Activated CD4-positive, alpha-beta T cell treated with anti-CD3 and anti-CD28 coated beads for 4 hours (primary cell): ENCODE measurements at regions not wholly inside any gene's neighbourhood (a gene's known extent, or its start where the extent isn't known, plus 50 kb on each side); places are given as distances from the start of the nearest gene placed in this dataset.
"Not testable (repeated sequence)": the region's sequence is repeated elsewhere in the genome, so short reads cannot be mapped to it uniquely, and the experiment has no call there.

ENCODE experiments used
- DNase-seq, 2 donors: peaks; one replicate each; pipeline ENCODE4 v3.0.0-alpha.2; 2020

DNA sequence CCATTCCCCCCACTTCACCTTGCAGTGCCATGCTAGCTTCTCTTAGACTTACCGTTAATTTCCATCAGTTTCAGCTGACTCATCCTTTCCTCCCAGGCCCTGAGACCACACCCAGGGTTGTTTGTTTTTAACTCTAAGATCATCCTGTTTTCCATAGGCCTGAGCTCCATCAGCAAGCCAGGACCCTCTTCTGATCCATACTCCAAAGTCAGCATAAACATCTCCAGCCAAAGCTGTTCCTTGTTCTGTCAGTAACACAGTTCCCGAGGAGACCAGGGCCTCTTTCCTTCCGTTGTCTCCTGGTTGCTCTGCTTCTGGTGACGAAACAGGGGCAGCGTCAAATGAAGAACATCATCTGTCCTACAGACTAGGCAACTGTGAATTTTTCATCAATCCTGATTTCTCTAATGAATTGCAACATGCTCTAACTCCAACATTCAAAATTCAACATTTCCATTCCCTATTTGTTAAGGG is 83.8 kb upstream of the HNF1B start:
- no peak for DNase-seq

DNA sequence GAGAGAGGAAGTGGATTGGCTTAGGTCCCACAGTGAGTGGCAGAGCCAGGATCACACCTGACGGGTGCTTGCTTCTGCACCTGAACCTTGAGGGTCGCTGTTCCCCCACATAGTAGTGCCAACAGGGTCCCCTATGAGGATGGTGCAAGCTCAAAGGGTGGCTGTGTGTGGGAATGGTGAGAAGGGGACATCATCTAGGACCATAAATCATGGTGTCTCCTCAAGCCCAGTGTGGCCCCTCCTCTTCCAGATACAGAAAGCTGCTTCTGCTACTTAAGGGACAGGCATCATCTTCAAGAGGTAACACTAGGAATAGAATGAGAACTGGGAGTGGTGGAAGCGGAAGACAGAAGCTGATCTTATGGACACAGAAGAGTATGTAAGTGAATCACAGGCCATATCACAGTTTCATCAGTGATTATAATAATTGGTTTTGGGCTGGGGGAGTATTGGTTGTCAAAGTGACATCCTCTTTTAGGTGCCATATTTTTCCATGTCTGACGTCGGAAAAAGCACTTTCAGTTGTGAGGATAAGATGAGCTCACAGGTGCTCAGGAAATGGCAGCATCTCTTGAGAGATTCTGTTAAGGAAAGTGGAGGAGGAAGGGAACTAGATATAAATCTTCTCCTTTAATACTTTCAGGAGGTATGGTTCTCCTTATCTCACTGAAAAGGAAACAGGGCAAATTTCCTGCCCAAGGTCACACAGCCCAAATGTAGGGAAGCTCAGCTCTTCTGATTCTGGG is 83.2 kb upstream of the HNF1B start:
- DNase-seq = no peak

DNA sequence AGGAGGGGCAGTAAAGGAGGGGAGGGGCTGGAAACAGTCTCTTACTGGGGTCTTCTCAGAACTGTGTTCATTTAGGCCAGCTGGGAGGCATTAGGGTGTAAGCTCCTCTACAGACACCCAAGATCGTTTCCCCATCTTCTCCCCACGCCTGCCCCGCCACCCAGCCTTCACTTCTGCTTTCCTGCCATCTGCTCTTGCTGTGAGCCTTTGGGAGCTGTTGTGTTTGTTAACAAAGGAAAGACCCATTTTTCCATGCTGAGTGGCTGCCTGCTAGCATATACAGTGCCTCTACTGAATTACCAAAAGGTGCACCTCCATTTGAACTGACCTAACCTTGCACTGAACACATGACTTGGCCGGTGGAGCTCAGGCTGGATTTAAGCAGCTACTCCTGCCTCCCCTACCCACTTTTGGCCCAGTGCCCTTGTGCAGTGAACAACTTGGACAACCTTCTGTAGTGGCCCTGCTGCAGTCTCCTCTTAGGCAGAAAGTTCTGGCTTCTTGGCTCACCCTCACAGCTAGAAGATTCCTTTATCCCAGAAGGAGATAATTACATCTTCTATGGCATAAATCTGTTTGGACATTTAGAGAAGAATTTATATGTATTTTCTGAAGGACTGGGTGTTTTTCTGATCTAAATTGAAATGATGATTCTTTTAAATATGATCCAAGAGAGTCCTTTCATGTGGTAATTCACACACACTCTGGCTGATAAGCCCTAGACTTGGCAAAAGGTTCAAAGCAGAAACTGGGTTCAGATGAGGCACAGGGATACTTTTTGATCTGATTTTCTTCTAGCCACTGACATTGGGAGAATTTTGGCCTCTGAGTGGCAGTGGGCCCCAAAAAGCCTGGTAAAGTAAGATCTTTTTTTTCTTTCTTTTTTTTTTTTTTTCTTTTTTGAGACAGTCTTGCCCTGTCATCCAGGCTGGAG is 81.9 kb upstream of the HNF1B start:
- DNase-seq = no peak

GRCh38 chr17:37825851-37826250 is 81.0 kb upstream of the HNF1B start:
- no peak for DNase-seq

- no peak for DNase-seq
These were observed 80.0 kb upstream of the HNF1B start for GRCh38 chr17:37824534-37825485.

- no peak for DNase-seq
These were observed 79.1 kb upstream of the HNF1B start for GRCh38 chr17:37823996-37824395.

DNA sequence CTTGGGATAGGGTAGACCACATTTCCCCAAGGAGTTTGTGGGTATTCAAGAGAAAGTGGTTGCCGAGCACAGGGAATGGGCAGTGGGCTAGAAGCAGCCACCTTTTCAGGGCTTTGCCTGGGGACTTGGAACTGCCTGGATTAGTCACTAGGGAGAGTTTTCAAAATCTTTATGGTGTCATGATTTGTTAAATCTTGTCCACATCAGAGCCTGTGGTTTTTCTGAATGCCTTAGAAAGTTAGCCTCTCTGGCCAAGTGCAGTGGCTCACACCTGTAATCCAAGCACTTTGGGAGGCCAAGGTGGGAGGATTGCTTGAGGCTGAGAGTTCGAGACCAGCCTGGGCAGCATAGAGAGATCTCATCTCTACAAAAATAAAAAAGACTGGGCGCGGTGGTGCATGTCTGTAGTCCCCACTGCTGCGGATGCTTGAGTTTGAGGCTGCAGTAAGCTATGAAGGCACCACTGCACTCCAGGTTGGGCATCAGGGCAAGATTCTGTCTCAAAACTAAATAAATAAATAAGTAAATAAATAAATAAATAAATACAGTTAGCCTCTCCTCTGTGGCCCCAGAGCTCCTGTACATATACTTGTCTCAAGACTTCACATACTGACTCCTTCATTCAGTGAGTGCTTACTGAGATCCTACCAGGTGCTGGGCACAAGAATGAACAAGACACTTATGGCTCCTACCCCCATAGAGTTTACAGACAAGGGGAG is 76.3 kb upstream of the HNF1B start:
- DNase-seq = no peak

GRCh38 chr17:37820313-37820994 is 75.6 kb upstream of the HNF1B start:
- DNase-seq = no peak

- DNase-seq = no peak
These were observed 73.8 kb upstream of the HNF1B start for GRCh38 chr17:37818689-37819088.

- DNase-seq = no peak
These were observed 72.1 kb upstream of the HNF1B start for GRCh38 chr17:37816950-37817349.

GRCh38 chr17:37815536-37815935 is 70.7 kb upstream of the HNF1B start:
- DNase-seq = no peak

- DNase-seq = no peak
These were observed 68.9 kb upstream of the HNF1B start for GRCh38 chr17:37813751-37814150.

DNA sequence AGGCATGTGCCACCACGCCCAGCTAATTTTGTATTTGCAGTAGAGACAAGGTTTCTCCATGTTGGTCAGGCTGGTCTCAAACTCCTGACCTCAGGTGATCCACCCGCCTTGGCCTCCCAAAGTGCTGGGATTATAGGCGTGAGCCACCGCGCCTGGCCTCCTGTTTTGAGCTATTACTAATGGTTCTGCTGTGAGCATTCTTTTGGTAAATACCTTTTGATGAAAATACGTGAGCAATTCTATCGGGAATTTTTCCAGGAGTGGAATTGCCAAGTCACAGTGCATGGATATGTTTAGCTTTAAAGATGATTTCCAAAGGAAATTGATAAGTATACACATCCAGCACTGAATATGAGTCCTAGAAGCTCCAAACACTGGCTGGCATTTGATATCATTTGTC is 64.0 kb upstream of the HNF1B start:
- DNase-seq = not testable (repeated sequence)

- no peak for DNase-seq
These were observed 58.0 kb upstream of the HNF1B start for GRCh38 chr17:37802712-37803416.

GRCh38 chr17:37802061-37802595 is 57.3 kb upstream of the HNF1B start:
- no peak for DNase-seq

GRCh38 chr17:37801171-37801570 is 56.3 kb upstream of the HNF1B start:
- DNase-seq = no peak

DNA sequence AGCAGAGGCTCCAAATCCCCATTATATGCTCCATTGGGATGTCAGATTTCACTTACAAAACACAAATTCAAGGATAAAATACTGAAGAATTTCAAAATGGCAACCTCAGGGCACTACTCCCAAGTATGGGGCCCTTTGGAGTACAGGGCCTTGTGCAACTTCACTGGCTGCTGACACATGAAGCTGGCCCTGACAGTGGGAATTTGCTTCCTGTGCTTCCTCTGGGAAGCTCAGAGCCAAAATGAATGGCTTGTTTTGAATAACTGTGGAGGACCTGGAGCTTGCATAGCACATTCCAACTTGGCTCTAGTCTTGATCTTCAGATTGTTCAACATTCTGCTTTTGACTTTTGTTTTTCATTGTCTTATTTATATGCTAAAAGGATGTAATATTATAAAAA is 52.3 kb upstream of the HNF1B start:
- no peak for DNase-seq

DNA sequence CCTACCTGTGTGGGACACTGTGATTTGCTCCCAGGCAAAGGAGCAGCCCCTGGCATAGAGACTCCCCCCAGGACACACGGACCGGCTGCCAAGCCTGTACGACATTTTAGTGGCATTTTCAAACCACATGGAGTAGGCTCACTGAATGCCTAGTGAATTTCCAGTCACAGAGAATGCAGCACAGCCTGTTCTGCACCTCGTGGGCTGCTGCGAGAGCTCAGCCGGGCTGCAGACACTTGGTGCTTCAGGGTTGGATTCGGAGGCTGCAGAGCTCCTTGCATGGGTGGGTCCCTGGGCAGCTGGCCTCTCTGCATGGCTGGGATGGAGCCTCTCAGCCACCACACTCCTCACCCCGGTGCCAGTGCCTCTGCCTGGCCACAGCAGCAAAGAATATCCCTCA is 51.2 kb upstream of the HNF1B start:
- no peak for DNase-seq
